ENCODE measurements at regions not wholly inside any gene's neighbourhood (a gene's known extent, or its start where the extent isn't known, plus 50 kb on each side); places are given as distances from the start of the nearest gene placed in this dataset.
A peak's percentile ranks its signal among the peaks of the same experiment; 100 is the strongest.

- WGBS (ENCODE audit: extremely low coverage, insufficient read length, low lambda C conversion rate): no CpG with 5 or more reads among the region's 4 CpGs
- H3K4me3 Mint-ChIP-seq: no peak overlapping the region
- Histone ChIP-seq H3K56ac (ENCODE audit: insufficient read length, low read depth, low read length) (no peak overlapping the region), H3K27me3 (ENCODE audit: insufficient read depth, low read length) (no peaks in the 10 kb centered on the region), H3K9ac (ENCODE audit: extremely low read depth, insufficient read length, low read length) (no peak overlapping the region), H3K9me3 (ENCODE audit: control insufficient read depth, low read depth, low read length) (no peaks in the 10 kb centered on the region), H3K18ac (ENCODE audit: insufficient read length, low read depth, low read length) (no peak overlapping the region), H2BK5ac (ENCODE audit: insufficient read length, low read length) (no peak overlapping the region), H2BK20ac (ENCODE audit: low read depth, low read length, poor library complexity, severe bottlenecking) (no peak overlapping the region), H4K91ac (ENCODE audit: insufficient read length, low read depth, low read length) (no peak overlapping the region), H3K23ac (ENCODE audit: insufficient read length, low read depth, low read length) (no peak overlapping the region), H3K4ac (ENCODE audit: low read depth, low read length) (no peak overlapping the region), H3K4me2 (ENCODE audit: insufficient read depth, insufficient read length, low read length) (no peak overlapping the region), H4K20me1 (ENCODE audit: control insufficient read depth, insufficient read depth, insufficient read length) (no peaks in the 10 kb centered on the region), H3K27ac (ENCODE audit: insufficient read length, low read depth, low read length) (no peak overlapping the region), H4K5ac (ENCODE audit: insufficient read length, low read depth, low read length) (no peak overlapping the region), H2BK15ac (ENCODE audit: low read depth, low read length) (no peak overlapping the region), H2BK12ac (ENCODE audit: insufficient read length, low read depth, low read length) (no peak overlapping the region), H3T11ph (ENCODE audit: low read length) (no peak overlapping the region), H2AK5ac (ENCODE audit: insufficient read length, low read length) (no peak overlapping the region), H4K8ac (replicated peaks; ENCODE audit: insufficient read length, low read depth, low read length) (no peak overlapping the region), H3K14ac (ENCODE audit: insufficient read depth, low read length) (no peak overlapping the region), H3K79me2 (ENCODE audit: insufficient read depth, low read length) (no peaks in the 10 kb centered on the region), H3K4me1 (ENCODE audit: insufficient read depth, low read length) (no peaks in the 10 kb centered on the region; the same call in 1 of the 2 replicates), H2AFZ (ENCODE audit: low read length) (no peak overlapping the region), H3K23me2 (ENCODE audit: insufficient read length, low read depth, low read length, poor library complexity, severe bottlenecking) (no peaks in the 10 kb centered on the region), H2BK120ac (ENCODE audit: low read depth, low read length, poor library complexity, severe bottlenecking) (no peak overlapping the region), H3K79me1 (ENCODE audit: insufficient read depth, low read depth, low read length, poor library complexity, severe bottlenecking) (no peaks in the 10 kb centered on the region)
- no peak for DNase-seq
- peaks cover 0 to 4% (median 0%) of the 10 kb centered on the region in 3 experiments; a peak in 2 of 7 replicates for H3K36me3 Mint-ChIP-seq (ENCODE audit: insufficient read depth in 1 of 3, low read depth in 3 of 3)
- no peak for TF ChIP-seq CTCF (conservative IDR thresholded peaks at IDR 0.05)
- H3K4me1 Mint-ChIP-seq: peaks cover 18 to 21% of the 10 kb centered on the region in 2 experiments
- H3K9me3 Mint-ChIP-seq: peaks cover 0 to 3% of the 10 kb centered on the region in 2 experiments; a peak in 2 of 5 replicates
- H3K27me3 Mint-ChIP-seq (ENCODE audit: low read depth): no peaks in the 10 kb centered on the region
- 0 out of 7 replicates have a peak overlapping the region, but pooled peaks of 1 of the 3 experiments have one; percentile 11 for H3K27ac Mint-ChIP-seq
Measured at GRCh38 chr1:237998581-237998980, 107.9 kb upstream of the ZP4 start.
